IMR-90 (cell line): ENCODE measurements at regions not wholly inside any gene's neighbourhood (a gene's known extent, or its start where the extent isn't known, plus 50 kb on each side); places are given as distances from the start of the nearest gene placed in this dataset.

Experiments used
- ATAC-seq: fragments of 200-7000 bp; cut with Tn5 transposase; 2 replicates; pipeline ENCODE4 v1.9.1; 2020; ENCODE audit warnings: low read depth, mild to moderate bottlenecking, moderate library complexity
- BruUV-seq: library from RNA; stranded (reverse); fragments of 400-500 nt; replicated peaks from 2 replicates; lab custom pipeline; 2021; lab: Mats Ljungman, UMichigan
- CTCF ChIA-PET: fragments of 300-600 bp; formaldehyde crosslinking; extraction: SDS; loops from one replicate; lab custom pipeline; 2021; ENCODE audit warnings: antibody characterized with exemption; lab: Yijun Ruan, JAX
- POLR2A ChIA-PET: fragments of 300-600 bp; sonication (Branson Sonifier 250); formaldehyde crosslinking; loops from one replicate; lab custom pipeline; 2022; ENCODE audit warnings: antibody characterized with exemption; ENCODE audit not compliant: unreplicated experiment; lab: Charles Lee
- DNase-seq: peaks from one replicate; pipeline ENCODE4 v3.0.0; 2013
- H2AFZ ChIP-seq: replicated peaks from 2 replicates; pipeline ENCODE3; 2013; ENCODE audit warnings: low read length, mild to moderate bottlenecking; ENCODE audit not compliant: poor library complexity
- H2AK5ac ChIP-seq: 2 replicates; pipeline ENCODE4 v1.6.1; 2013; ENCODE audit warnings: low read depth, low read length, inconsistent platforms
- H2AK9ac ChIP-seq: replicated peaks from 2 replicates; pipeline ENCODE3; 2013; ENCODE audit warnings: mild to moderate bottlenecking, low read depth, low read length, moderate library complexity; ENCODE audit not compliant: poor library complexity
- H2BK120ac ChIP-seq: 2 replicates; pipeline ENCODE4 v1.6.1; 2013; ENCODE audit warnings: low read depth, low read length, inconsistent platforms
- H2BK15ac ChIP-seq: 3 replicates; pipeline ENCODE4 v1.6.1; 2013; ENCODE audit warnings: low read depth, low read length, inconsistent platforms
- H2BK20ac ChIP-seq: 2 replicates; pipeline ENCODE4 v1.6.1; 2013; ENCODE audit warnings: low read depth, mild to moderate bottlenecking, inconsistent platforms, low read length, moderate library complexity
- H2BK5ac ChIP-seq: 2 replicates; pipeline ENCODE4 v1.6.1; 2013; ENCODE audit warnings: mild to moderate bottlenecking, low read depth, low read length, inconsistent platforms; ENCODE audit not compliant: poor library complexity, severe bottlenecking
- H3K14ac ChIP-seq: replicated peaks from 2 replicates; pipeline ENCODE4 v1.6.1; 2013; ENCODE audit warnings: low read depth, low read length, inconsistent platforms
- H3K18ac ChIP-seq: 2 replicates; pipeline ENCODE4 v1.6.1; 2013; ENCODE audit warnings: low read depth, low read length, control low read depth
- H3K23ac ChIP-seq: 2 replicates; pipeline ENCODE4 v1.6.1; 2013; ENCODE audit warnings: low read depth, low read length, inconsistent platforms
- H3K27ac ChIP-seq: 2 replicates; pipeline ENCODE4 v1.5.1; 2013; ENCODE audit warnings: mild to moderate bottlenecking, control low read depth, low read length; ENCODE audit not compliant: insufficient read depth
- H3K27me3 ChIP-seq: 2 replicates; pipeline ENCODE4 v1.6.1; 2013; ENCODE audit warnings: low read length; ENCODE audit not compliant: control insufficient read depth, insufficient read depth
- H3K36me3 ChIP-seq: 2 replicates; pipeline ENCODE4 v1.6.1; 2013; ENCODE audit warnings: low read length, mixed read lengths; ENCODE audit not compliant: control insufficient read depth, insufficient read depth
- H3K4ac ChIP-seq: 2 replicates; pipeline ENCODE4 v1.6.1; 2013; ENCODE audit warnings: low read depth, low read length, inconsistent platforms
- H3K4me1 ChIP-seq: 2 replicates; pipeline ENCODE4 v1.6.1; 2013; ENCODE audit warnings: low read length, mixed read lengths; ENCODE audit not compliant: control insufficient read depth, insufficient read depth
- H3K4me2 ChIP-seq: 2 replicates; pipeline ENCODE4 v1.6.1; 2013; ENCODE audit warnings: low read depth, mild to moderate bottlenecking, control low read depth, low read length, moderate library complexity
- H3K4me3 ChIP-seq: 2 replicates; pipeline ENCODE4 v1.5.1; 2013; ENCODE audit warnings: low read depth, mild to moderate bottlenecking, control low read depth, low read length, moderate library complexity; ENCODE audit not compliant: insufficient read depth
- H3K56ac ChIP-seq: 2 replicates; pipeline ENCODE4 v1.6.1; 2013; ENCODE audit warnings: low read length, inconsistent platforms; ENCODE audit not compliant: insufficient read depth; ENCODE audit errors: extremely low read depth
- H3K79me1 ChIP-seq, 2 experiments: 2 replicates each; pipeline ENCODE4 v1.6.1; 2013; ENCODE audit warnings: low read length in 2 of 2, inconsistent platforms in 1 of 2, low read depth in 1 of 2
- H3K9ac ChIP-seq: 2 replicates; pipeline ENCODE4 v1.6.1; 2013; ENCODE audit warnings: low read depth, low read length, control low read depth
- H3K9me1 ChIP-seq: 2 replicates; pipeline ENCODE4 v1.6.1; 2013; ENCODE audit warnings: low read length, inconsistent platforms; ENCODE audit not compliant: insufficient read depth
- H3K9me3 ChIP-seq: 2 replicates; pipeline ENCODE4 v1.6.1; 2013; ENCODE audit warnings: low read length; ENCODE audit not compliant: control insufficient read depth, insufficient read depth
- H4K20me1 ChIP-seq: 2 replicates; pipeline ENCODE4 v1.6.1; 2013; ENCODE audit warnings: low read length, inconsistent platforms; ENCODE audit not compliant: insufficient read depth
- H4K5ac ChIP-seq: 2 replicates; pipeline ENCODE4 v1.6.1; 2013; ENCODE audit warnings: mild to moderate bottlenecking, low read depth, low read length, control low read depth
- H4K8ac ChIP-seq, 2 experiments: 2 replicates each; pipeline ENCODE4 v1.6.1; 2013; ENCODE audit warnings: low read depth in 2 of 2, low read length in 2 of 2, control low read depth in 1 of 2, inconsistent platforms in 1 of 2
- H4K91ac ChIP-seq: 2 replicates; pipeline ENCODE4 v1.6.1; 2013; ENCODE audit warnings: low read depth, low read length, inconsistent platforms; ENCODE audit not compliant: insufficient read depth
- WGBS, 2 experiments: methylation state at CpG; one replicate each; pipeline versions ENCODE4 v1.1.5 to v1.1.7; 2013; ENCODE audit warnings: missing lambda C conversion rate in 2 of 2; ENCODE audit not compliant: insufficient read length in 1 of 2; ENCODE audit errors: extremely low coverage in 2 of 2; 5-methylcytosine and 5-hydroxymethylcytosine counted together
- dilution Hi-C: fragments of 300-500 bp; cut with HindIII; formaldehyde crosslinking; loops from one replicate; pipeline ENCODE4 v1.14.3; 2018; ENCODE audit warnings: low sequenced_read_pairs; ENCODE audit not compliant: unreplicated experiment
- in situ Hi-C: fragments of 300-500 bp; cut with MboI; formaldehyde crosslinking; loops from 3 replicates; pipeline ENCODE4 v1.14.3; 2019; ENCODE audit warnings: low sequenced_read_pairs, inconsistent platforms, mixed read lengths
- intact Hi-C: fragments of 100-400 bp; cut with micrococcal nuclease; formaldehyde crosslinking; loops from 2 replicates; pipeline ENCODE4 v1.10.0; 2022
- TF ChIP-seq, protein P1 (sequence below): conservative IDR thresholded peaks from 2 replicates; pipeline ENCODE4 v1.5.1; 2012; ENCODE audit warnings: mild to moderate bottlenecking, low read depth, low read length, improper control_type of control experiment

DNA sequence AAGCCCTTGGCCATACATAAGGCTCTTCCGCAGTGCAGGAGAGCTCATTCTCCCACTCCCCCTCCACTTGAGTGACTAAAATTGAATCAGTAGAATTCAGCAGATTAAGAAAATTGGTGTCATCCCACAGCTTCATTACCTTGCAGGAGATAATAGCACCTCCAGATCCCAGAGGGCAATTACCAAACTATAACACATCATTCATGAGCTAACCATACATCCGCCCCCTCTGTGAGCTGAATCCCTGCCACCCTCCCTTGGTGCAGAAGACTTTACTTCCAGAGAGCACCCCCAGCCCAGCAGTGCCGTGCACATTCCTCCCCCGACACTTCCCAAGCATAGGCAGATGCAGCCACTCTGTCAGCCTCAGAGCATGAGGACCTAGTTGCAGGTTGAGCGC lies 496.5 kb upstream of the B3GAT1 start:
- ATAC-seq (no peak), DNase-seq (no peak)
- H3K27me3 ChIP-seq: no peaks in the 10 kb centered on the region
- H3K4me3 ChIP-seq: no peak overlapping the region
- H2AK5ac ChIP-seq: no peak overlapping the region
- in situ Hi-C loops: no loop called here
- no peak overlapping the region for H3K14ac ChIP-seq
- dilution Hi-C loops: no loop called here
- no peak overlapping the region for H3K27ac ChIP-seq
- H3K9ac ChIP-seq: no peak overlapping the region
- no peaks in the 10 kb centered on the region for H3K9me1 ChIP-seq
- intact Hi-C loops: no loop called here
- H3K56ac ChIP-seq: no peak overlapping the region
- no peak overlapping the region for H3K18ac ChIP-seq
- no CpG with 5 or more reads among the region's 5 CpGs for WGBS, 2 experiments
- H2BK120ac ChIP-seq: no peak overlapping the region
- no peak overlapping the region for H4K91ac ChIP-seq
- H3K36me3 ChIP-seq: no peaks in the 10 kb centered on the region
- H3K23ac ChIP-seq: no peak overlapping the region
- no peaks in the 10 kb centered on the region for H3K79me1 ChIP-seq
- CTCF ChIA-PET: no interaction called here
- H3K4ac ChIP-seq: no peak overlapping the region
- no peak overlapping the region for H2BK15ac ChIP-seq
- H4K8ac ChIP-seq: no peak overlapping the region
- peaks cover 18% of the 10 kb centered on the region for H3K9me3 ChIP-seq
- no peaks in the 10 kb centered on the region for H3K4me1 ChIP-seq
- H2BK5ac ChIP-seq: no peak overlapping the region
- no peak overlapping the region for H4K5ac ChIP-seq
- TF ChIP-seq, protein P1, sequence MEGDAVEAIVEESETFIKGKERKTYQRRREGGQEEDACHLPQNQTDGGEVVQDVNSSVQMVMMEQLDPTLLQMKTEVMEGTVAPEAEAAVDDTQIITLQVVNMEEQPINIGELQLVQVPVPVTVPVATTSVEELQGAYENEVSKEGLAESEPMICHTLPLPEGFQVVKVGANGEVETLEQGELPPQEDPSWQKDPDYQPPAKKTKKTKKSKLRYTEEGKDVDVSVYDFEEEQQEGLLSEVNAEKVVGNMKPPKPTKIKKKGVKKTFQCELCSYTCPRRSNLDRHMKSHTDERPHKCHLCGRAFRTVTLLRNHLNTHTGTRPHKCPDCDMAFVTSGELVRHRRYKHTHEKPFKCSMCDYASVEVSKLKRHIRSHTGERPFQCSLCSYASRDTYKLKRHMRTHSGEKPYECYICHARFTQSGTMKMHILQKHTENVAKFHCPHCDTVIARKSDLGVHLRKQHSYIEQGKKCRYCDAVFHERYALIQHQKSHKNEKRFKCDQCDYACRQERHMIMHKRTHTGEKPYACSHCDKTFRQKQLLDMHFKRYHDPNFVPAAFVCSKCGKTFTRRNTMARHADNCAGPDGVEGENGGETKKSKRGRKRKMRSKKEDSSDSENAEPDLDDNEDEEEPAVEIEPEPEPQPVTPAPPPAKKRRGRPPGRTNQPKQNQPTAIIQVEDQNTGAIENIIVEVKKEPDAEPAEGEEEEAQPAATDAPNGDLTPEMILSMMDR: no peak
- no peaks in the 10 kb centered on the region for H4K20me1 ChIP-seq
- no peak overlapping the region for H2AK9ac ChIP-seq
- BruUV-seq: no TSS peak
- H2BK20ac ChIP-seq: no peak overlapping the region
- POLR2A ChIA-PET: no interaction called here
- H3K4me2 ChIP-seq: no peak overlapping the region
- H2AFZ ChIP-seq: no peak overlapping the region
